ENCODE measurements at regions not wholly inside any gene's neighbourhood (a gene's known extent, or its start where the extent isn't known, plus 50 kb on each side); places are given as distances from the start of the nearest gene placed in this dataset.

DNA sequence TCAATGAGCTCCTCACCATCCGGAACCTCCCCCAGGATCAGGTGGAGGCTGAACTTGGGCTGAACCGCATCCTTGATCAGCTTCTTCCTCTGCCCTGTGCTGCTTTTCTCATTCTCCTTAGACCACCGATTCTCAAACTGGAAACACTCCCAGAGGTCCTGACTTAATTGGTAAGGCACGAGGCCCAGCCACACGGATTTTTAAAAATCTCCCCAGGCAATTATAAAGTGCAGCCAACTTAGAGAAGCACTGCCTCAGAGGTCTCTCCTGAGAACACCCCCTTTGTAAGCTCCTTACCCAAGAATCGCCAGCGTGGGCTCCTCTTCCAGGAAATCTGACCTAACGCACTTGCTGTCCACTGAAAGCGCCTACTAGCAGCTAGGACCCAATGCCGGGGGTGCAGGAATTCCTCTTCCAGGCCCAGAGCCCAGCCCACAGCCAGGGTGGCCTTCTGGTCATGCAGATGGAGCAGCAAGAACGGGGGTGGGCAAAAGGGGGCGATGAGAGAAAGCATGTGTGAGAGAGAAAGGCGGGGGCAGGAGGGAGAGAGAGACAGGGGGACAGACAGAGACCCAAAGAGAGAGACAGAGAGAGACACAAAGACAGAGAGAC is 66.9 kb upstream of the CACNA1A start:
- no peaks in the 10 kb centered on the region for H3K27me3 ChIP-seq
- TF ChIP-seq EP300 (IDR thresholded peaks at IDR 0.05), result no peak
- H3K27ac ChIP-seq, result no peak overlapping the region
- no peaks in the 10 kb centered on the region for H3K4me1 ChIP-seq (ENCODE audit: insufficient read depth)
- no peaks in the 10 kb centered on the region for H3K36me3 ChIP-seq
- no peak overlapping the region for H3K4me3 ChIP-seq
- WGBS, 3 donors, result 34 to 45% (median 43%) methylated on average over 13 of the region's 13 CpGs
- DNase-seq, result no peak
- intact Hi-C loops (cut with DNase I), result no loop called here
- H3K9me3 ChIP-seq, result peaks cover 0 to 6% of the 10 kb centered on the region in 2 donors

DNA sequence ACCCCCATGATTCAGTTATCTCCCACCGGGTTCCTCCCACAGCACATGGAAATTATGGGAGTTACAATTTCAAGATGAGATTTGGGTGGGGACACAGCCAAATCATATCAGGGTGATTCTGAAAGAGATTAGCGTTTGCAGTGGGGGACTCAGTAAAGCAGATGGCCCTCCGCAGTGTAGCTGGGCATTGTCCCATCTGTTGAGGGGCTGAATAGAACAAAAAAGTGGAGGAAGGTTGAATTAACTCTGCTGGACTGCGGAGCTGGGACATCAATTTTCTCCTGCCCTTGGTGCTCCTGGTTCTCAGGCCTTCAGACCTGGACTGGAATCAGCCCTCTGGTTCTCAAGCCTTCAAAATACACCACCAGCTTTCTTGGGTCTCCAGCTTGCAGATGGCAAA is 55.2 kb upstream of the CACNA1A start:
- no peak overlapping the region for H3K4me3 ChIP-seq
- no peaks in the 10 kb centered on the region for H3K4me1 ChIP-seq (ENCODE audit: insufficient read depth)
- H3K36me3 ChIP-seq, result no peaks in the 10 kb centered on the region
- intact Hi-C loops (cut with DNase I), result no loop called here
- no peak for TF ChIP-seq POLR2A (IDR thresholded peaks at IDR 0.05)
- TF ChIP-seq, protein P1, sequence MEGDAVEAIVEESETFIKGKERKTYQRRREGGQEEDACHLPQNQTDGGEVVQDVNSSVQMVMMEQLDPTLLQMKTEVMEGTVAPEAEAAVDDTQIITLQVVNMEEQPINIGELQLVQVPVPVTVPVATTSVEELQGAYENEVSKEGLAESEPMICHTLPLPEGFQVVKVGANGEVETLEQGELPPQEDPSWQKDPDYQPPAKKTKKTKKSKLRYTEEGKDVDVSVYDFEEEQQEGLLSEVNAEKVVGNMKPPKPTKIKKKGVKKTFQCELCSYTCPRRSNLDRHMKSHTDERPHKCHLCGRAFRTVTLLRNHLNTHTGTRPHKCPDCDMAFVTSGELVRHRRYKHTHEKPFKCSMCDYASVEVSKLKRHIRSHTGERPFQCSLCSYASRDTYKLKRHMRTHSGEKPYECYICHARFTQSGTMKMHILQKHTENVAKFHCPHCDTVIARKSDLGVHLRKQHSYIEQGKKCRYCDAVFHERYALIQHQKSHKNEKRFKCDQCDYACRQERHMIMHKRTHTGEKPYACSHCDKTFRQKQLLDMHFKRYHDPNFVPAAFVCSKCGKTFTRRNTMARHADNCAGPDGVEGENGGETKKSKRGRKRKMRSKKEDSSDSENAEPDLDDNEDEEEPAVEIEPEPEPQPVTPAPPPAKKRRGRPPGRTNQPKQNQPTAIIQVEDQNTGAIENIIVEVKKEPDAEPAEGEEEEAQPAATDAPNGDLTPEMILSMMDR (IDR thresholded peaks at IDR 0.05), result no peak
- DNase-seq, result no peak
- no peaks in the 10 kb centered on the region for H3K9me3 ChIP-seq
- 77 to 83% (median 78%) methylated on average over 4 of the region's 4 CpGs for WGBS, 3 donors
- no peak overlapping the region for H3K27ac ChIP-seq
- H3K27me3 ChIP-seq, result no peaks in the 10 kb centered on the region

DNA sequence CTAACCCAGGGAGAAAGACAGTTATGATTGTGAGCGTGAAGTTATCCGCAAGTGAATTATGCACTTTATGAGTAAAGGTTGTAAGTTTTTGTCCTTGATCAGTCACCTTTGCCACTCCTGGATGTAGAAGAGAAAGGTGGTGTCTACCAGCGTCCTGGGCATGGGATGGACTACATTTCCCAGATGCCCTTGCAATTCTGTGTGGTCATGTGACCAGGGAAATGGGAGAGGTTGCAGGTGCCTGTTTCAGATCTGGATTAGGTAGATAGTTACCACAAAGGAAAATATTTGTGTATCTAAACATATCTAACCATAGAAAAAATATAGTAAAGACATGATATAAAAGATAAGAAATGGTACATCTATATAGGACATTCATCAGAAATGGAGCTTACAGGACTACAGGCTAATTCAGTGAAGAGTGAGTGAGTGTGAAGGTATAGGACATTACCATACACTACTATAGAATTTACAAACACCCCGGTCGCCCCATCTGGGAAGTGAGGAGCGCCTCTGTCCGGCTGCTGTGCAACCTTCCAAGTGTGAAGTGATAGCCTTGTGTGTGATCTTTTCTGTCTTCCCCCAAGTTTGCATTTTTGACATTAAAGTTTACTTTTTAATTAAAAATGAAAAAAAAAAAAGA is 51.6 kb upstream of the CACNA1A start:
- H3K9me3 ChIP-seq, result no peaks in the 10 kb centered on the region
- DNase-seq, result no peak
- no peaks in the 10 kb centered on the region for H3K36me3 ChIP-seq
- no peak overlapping the region for H3K27ac ChIP-seq
- no peaks in the 10 kb centered on the region for H3K27me3 ChIP-seq
- no peak overlapping the region for H3K4me3 ChIP-seq
- H3K4me1 ChIP-seq (ENCODE audit: insufficient read depth), result no peaks in the 10 kb centered on the region
- intact Hi-C loops (cut with DNase I), result no loop called here
- no peak for TF ChIP-seq EP300 (IDR thresholded peaks at IDR 0.05)
- TF ChIP-seq, protein P1 (IDR thresholded peaks at IDR 0.05), result no peak
- WGBS, 3 donors, result 33 to 41% (median 37%) methylated on average over 7 of the region's 7 CpGs

DNA sequence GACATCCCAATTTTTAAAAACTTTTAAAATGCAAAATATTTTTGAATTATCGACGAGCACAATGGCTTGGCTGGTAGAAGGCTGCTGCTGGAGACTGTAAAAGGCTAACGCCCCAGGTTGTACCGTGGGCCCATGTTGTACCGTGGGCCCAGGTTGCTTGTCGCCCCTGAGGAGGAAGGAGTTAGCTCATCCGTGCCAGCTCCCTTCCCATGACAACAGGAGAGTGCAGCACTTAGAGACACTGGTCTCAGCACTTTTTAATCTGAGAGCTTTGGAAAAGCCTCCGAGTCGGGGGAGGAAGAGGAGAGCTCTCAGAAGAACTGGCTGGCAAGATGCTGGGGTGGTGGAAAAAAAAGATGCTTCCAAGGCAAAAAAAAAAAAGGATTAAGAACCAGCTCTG is 50.3 kb upstream of the CACNA1A start:
- no peak overlapping the region for H3K27ac ChIP-seq
- H3K36me3 ChIP-seq, result no peaks in the 10 kb centered on the region
- H3K9me3 ChIP-seq, result no peaks in the 10 kb centered on the region
- H3K4me1 ChIP-seq (ENCODE audit: insufficient read depth), result no peaks in the 10 kb centered on the region
- H3K4me3 ChIP-seq, result no peak overlapping the region
- intact Hi-C loops (cut with DNase I), result no loop called here
- no peak for TF ChIP-seq EP300 (IDR thresholded peaks at IDR 0.05)
- no peak for TF ChIP-seq POLR2A (IDR thresholded peaks at IDR 0.05)
- TF ChIP-seq, protein P1 (IDR thresholded peaks at IDR 0.05), result no peak
- no peaks in the 10 kb centered on the region for H3K27me3 ChIP-seq
- DNase-seq, result no peak
- 66 to 74% (median 66%) methylated on average over 9 of the region's 9 CpGs for WGBS, 3 donors
